ENCODE measurements at regions not wholly inside any gene's neighbourhood (a gene's known extent, or its start where the extent isn't known, plus 50 kb on each side); places are given as distances from the start of the nearest gene placed in this dataset.
"Not testable (repeated sequence)": the region's sequence is repeated elsewhere in the genome, so short reads cannot be mapped to it uniquely, and the experiment has no call there.

DNA sequence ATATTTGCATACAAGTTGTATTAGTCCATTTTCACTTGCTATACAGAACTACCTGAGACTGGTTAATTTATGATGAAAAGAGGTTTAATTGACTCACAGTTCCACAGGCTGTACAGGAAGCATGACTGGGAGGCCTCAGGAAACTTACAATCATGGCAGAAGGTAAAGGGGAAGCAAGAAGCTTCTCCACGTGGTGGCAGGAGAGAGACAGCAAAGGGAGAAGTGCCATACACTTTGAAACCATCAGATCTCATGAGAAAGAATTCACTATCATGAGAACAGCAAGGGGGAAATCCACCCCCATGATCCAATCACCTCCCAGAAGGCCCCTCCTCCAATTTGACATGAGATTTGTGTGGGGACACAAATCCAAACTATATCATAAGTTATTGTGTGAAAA is 506.7 kb upstream of the DPH6 start:
- H3K36me3 ChIP-seq; H3K4me1 ChIP-seq; H3K27ac ChIP-seq (replicated peaks in 1 of 4); H3K4me3 ChIP-seq; intact Hi-C loops (cut with DNase I); H3K9me3 ChIP-seq; H3K27me3 ChIP-seq; DNase-seq (ENCODE audit: extremely low spot score): not testable (repeated sequence)
- 31% methylated on average over 1 of the region's 1 CpG for WGBS
- TF ChIP-seq, protein P1, sequence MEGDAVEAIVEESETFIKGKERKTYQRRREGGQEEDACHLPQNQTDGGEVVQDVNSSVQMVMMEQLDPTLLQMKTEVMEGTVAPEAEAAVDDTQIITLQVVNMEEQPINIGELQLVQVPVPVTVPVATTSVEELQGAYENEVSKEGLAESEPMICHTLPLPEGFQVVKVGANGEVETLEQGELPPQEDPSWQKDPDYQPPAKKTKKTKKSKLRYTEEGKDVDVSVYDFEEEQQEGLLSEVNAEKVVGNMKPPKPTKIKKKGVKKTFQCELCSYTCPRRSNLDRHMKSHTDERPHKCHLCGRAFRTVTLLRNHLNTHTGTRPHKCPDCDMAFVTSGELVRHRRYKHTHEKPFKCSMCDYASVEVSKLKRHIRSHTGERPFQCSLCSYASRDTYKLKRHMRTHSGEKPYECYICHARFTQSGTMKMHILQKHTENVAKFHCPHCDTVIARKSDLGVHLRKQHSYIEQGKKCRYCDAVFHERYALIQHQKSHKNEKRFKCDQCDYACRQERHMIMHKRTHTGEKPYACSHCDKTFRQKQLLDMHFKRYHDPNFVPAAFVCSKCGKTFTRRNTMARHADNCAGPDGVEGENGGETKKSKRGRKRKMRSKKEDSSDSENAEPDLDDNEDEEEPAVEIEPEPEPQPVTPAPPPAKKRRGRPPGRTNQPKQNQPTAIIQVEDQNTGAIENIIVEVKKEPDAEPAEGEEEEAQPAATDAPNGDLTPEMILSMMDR (IDR thresholded peaks at IDR 0.05): peak in 1 of 3 experiments; percentile 13

DNA sequence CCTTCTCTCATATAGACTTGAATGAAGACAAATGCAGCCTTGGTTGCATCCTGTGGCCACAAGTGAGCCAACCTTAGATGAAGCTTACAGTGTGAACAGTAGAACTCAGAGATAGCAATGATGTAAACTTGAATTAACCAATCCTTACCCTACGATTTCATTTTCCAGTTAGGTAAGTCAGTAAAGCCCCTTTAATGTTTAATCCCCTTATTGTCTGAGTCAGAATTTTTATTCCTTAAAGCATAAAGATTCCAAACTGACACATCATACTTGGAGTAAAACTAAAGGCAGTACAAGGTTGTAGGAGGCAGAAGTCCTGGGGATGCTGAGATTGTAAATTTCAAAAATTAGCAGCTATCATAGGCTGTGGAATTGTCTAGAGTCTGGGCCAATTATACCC is 507.8 kb upstream of the DPH6 start:
- H3K27ac ChIP-seq (replicated peaks in 1 of 4): no peak overlapping the region
- no peaks in the 10 kb centered on the region for H3K9me3 ChIP-seq
- H3K4me3 ChIP-seq: no peak overlapping the region
- intact Hi-C loops (cut with DNase I): no loop called here
- H3K4me1 ChIP-seq: no peaks in the 10 kb centered on the region
- DNase-seq (ENCODE audit: extremely low spot score): no peak
- no peaks in the 10 kb centered on the region for H3K36me3 ChIP-seq
- no peak for TF ChIP-seq POLR2A (IDR thresholded peaks at IDR 0.05; ENCODE audit: low read depth)
- TF ChIP-seq EP300 (IDR thresholded peaks at IDR 0.05): no peak
- no peak for TF ChIP-seq POLR2AphosphoS5 (IDR thresholded peaks at IDR 0.05)
- 84% methylated on average over 1 of the region's 1 CpG for WGBS
- no peaks in the 10 kb centered on the region for H3K27me3 ChIP-seq

DNA sequence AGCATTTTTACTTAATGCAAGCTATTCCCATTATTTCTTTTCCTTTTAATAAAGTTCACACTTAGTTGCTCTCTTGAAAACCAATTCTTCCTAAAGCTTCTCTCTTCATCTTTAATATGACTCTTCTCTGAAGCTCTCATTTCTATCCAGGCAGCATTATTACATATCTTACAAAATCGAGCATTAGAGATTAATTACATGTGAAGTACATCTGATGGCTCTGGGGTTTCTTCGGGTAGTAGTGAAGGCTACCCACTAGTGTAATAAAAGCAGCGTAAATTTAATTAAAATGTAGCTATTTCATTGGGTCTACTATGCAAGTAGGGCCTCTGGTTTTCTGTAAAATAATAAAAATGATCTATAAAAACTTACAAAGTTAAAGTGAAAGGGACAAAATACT is 513.6 kb upstream of the DPH6 start:
- H3K4me3 ChIP-seq: no peak overlapping the region
- WGBS: 87% methylated on average over 3 of the region's 3 CpGs
- H3K36me3 ChIP-seq: no peaks in the 10 kb centered on the region

DNA sequence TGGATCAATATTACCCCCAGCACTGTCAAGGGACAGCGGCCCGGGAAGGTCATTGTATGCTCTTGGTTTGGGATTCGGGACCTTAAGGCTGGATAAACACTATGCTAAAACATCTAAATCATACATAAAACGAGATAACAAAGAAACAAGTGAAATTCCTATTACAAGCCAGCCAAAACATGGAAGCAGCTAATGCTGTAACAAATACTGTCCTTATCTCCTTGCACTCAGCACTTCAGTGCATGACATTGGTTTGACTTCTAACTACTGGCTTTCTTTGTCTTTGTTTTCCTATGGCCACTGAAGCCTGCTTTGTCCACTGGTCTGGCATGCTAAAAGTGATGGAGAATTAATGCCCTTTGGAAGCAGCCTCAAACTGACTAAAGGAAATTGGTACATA is 516.4 kb upstream of the DPH6 start:
- Histone ChIP-seq H3K4me1 (no peaks in the 10 kb centered on the region), H3K36me3 (no peaks in the 10 kb centered on the region), H3K9me3 (no peaks in the 10 kb centered on the region), H3K27ac (replicated peaks in 1 of 4) (no peak overlapping the region), H3K27me3 (no peaks in the 10 kb centered on the region), H3K4me3 (no peak overlapping the region)
- TF ChIP-seq POLR2AphosphoS5 (IDR thresholded peaks at IDR 0.05) (no peak), EP300 (IDR thresholded peaks at IDR 0.05) (no peak), POLR2A (IDR thresholded peaks at IDR 0.05; ENCODE audit: low read depth) (no peak)
- TF ChIP-seq, protein P1 (IDR thresholded peaks at IDR 0.05): no peak
- no peak for DNase-seq (ENCODE audit: extremely low spot score)
- intact Hi-C loops (cut with DNase I): no loop called here
- 89% methylated on average over 4 of the region's 4 CpGs for WGBS

More for the DNA sequence above, 513.6 kb upstream of the DPH6 start:
- no peaks in the 10 kb centered on the region for H3K9me3 ChIP-seq
- intact Hi-C loops (cut with DNase I): no loop called here
- H3K4me1 ChIP-seq: no peaks in the 10 kb centered on the region
- TF ChIP-seq, protein P1 (IDR thresholded peaks at IDR 0.05): no peak
- TF ChIP-seq POLR2A (IDR thresholded peaks at IDR 0.05; ENCODE audit: low read depth) (no peak), EP300 (IDR thresholded peaks at IDR 0.05) (no peak), POLR2AphosphoS5 (IDR thresholded peaks at IDR 0.05) (no peak)
- no peaks in the 10 kb centered on the region for H3K27me3 ChIP-seq
- H3K27ac ChIP-seq (replicated peaks in 1 of 4): no peak overlapping the region
- no peak for DNase-seq (ENCODE audit: extremely low spot score)

- no peak for DNase-seq (ENCODE audit: extremely low spot score)
- no peak for TF ChIP-seq POLR2AphosphoS5 (IDR thresholded peaks at IDR 0.05)
- TF ChIP-seq EP300 (IDR thresholded peaks at IDR 0.05): no peak
- TF ChIP-seq, protein P1 (IDR thresholded peaks at IDR 0.05): no peak
- TF ChIP-seq POLR2A (IDR thresholded peaks at IDR 0.05; ENCODE audit: low read depth): no peak
- intact Hi-C loops (cut with DNase I): no loop called here
- no peak overlapping the region for H3K27ac ChIP-seq (replicated peaks in 1 of 4)
- no peaks in the 10 kb centered on the region for H3K9me3 ChIP-seq
- no peaks in the 10 kb centered on the region for H3K27me3 ChIP-seq
- 57% methylated on average over 3 of the region's 3 CpGs for WGBS
- H3K4me3 ChIP-seq: no peak overlapping the region
- H3K36me3 ChIP-seq: no peaks in the 10 kb centered on the region
- no peaks in the 10 kb centered on the region for H3K4me1 ChIP-seq
Observed at GRCh38 chr15:36066757-36067156, 512.7 kb upstream of the CDIN1 start.

All from esophagus muscularis mucosa (tissue), 4 donors.